BE2C (cell line): ENCODE measurements at regions not wholly inside any gene's neighbourhood (a gene's known extent, or its start where the extent isn't known, plus 50 kb on each side); places are given as distances from the start of the nearest gene placed in this dataset.

Experiments
- DNase-seq: peaks from one replicate; pipeline ENCODE4 v3.0.0-alpha.2; 2020
- H3K27me3 ChIP-seq: fragments of 250-450 bp; sonication (Bioruptor Pico); 2 replicates; pipeline ENCODE4 v1.5.1; 2020; ENCODE audit warnings: mild to moderate bottlenecking
- H3K36me3 ChIP-seq: fragments of 250-450 bp; sonication (Bioruptor Pico); 2 replicates; pipeline ENCODE4 v1.5.1; 2020; ENCODE audit warnings: mild to moderate bottlenecking
- H3K4me1 ChIP-seq: fragments of 250-450 bp; sonication (Bioruptor Pico); 2 replicates; pipeline ENCODE4 v1.5.1; 2020
- H3K4me3 ChIP-seq: 2 replicates; pipeline ENCODE4 v1.5.1; 2011; ENCODE audit warnings: low read depth, low read length
- H3K9me3 ChIP-seq: fragments of 250-450 bp; sonication (Bioruptor Pico); 2 replicates; pipeline ENCODE4 v1.5.1; 2020
- CTCF ChIP-seq: IDR thresholded peaks from 2 replicates; pipeline ENCODE4 v1.5.1; 2012; ENCODE audit warnings: mild to moderate bottlenecking, low read depth, low read length

DNA sequence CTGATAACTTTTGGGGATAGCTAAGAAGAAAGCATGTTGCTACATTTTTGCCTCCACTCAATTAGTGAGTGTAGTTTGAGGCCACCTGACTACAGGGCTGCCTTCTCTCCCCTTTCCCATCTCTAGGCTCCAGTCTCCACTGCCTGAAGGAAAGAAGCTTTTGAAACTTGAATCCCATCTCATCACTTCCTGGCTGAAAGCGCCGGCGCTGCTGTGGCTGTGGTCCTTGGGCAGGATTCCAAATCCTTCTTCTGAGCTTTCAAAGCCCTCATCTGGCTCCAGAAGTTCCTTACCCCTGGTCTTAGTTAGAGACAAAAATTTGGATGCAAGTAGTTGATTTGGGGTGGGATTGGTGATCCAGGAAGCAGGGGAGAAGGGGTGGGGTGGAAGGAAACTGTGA, 119.4 kb downstream of the FOXL1 start:
- no peak overlapping the region for H3K4me3 ChIP-seq
- H3K4me1 ChIP-seq = no peaks in the 10 kb centered on the region
- H3K27me3 ChIP-seq = 0 out of 2 replicates have a peak, but pooled peaks cover 4% of the 10 kb centered on the region
- TF ChIP-seq CTCF = no peak
- H3K9me3 ChIP-seq = no peaks in the 10 kb centered on the region
- no peak for DNase-seq
- H3K36me3 ChIP-seq = no peaks in the 10 kb centered on the region

GRCh38 chr16:86700046-86700945, 121.9 kb downstream of the FOXL1 start:
- Histone ChIP-seq H3K4me1 (no peaks in the 10 kb centered on the region), H3K36me3 (no peaks in the 10 kb centered on the region), H3K27me3 (no peaks in the 10 kb centered on the region), H3K4me3 (no peak overlapping the region), H3K9me3 (no peaks in the 10 kb centered on the region)
- no peak for TF ChIP-seq CTCF
- DNase-seq = no peak

DNA sequence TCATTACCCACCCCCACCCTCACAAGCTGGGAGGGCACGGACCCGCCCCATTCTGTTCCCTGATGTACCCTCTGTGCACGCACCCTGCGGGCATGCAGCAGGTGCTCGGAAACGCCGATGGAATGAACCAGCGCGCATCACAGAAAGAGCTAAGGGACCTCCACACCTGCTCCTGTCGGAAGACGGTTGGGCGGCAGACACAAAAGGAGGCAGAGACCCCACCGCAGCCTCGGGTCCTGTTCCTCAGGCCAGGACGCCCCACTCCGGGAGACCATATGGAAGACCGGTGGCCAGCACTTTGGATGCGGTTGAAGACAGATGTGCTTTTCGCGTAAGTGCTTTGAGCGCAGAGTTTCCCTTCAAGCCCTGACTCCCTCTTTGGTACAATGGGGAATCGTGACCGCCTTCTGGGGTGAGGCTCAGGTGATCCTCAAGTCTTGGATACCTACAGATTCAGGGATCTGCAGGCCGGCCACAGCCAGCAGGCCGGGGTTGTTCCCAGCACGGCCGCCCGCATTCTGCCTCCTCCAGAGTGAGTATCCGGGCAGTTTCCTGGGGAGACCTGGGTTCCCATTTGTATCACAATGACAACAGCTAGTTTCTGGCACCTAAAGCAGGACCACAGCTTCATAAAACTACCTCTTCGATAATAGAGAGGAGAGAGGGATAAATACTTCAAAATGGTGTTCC, 123.1 kb downstream of the FOXL1 start:
- no peaks in the 10 kb centered on the region for H3K27me3 ChIP-seq
- no peak overlapping the region for H3K4me3 ChIP-seq
- H3K4me1 ChIP-seq = no peaks in the 10 kb centered on the region
- no peak for TF ChIP-seq CTCF
- DNase-seq = no peak
- no peaks in the 10 kb centered on the region for H3K9me3 ChIP-seq
- H3K36me3 ChIP-seq = no peaks in the 10 kb centered on the region

DNA sequence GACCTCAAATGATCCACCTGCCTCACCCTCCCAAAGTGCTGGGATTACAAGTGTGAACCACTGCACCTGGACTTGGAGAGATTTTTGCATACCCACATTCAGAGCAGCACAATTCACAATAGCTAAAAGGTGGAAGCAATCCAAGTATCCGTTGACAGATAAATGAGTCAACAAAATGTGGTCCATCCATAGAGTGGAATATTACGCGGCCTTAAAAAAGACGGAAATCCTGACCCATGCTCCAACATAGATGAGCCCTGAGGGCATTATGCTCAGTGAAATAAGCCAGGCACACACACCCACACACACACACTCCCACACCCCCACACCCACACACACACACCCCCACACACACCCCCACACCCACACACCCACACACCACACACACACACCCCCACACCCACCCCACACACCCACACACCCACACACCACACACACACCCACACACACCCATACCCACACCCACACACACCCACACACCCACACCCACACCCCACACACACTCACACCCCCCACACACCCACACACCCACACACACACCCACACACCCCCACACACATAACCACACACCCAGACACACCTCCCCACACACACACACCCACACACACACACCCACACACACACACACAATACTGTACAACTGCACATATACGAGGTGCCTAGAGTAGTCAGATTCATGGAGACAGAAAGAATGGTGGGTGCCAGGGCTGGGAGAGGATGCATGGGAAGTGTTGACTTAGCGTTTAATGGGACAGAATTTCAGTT, 124.7 kb downstream of the FOXL1 start:
- H3K27me3 ChIP-seq = no peaks in the 10 kb centered on the region
- no peaks in the 10 kb centered on the region for H3K36me3 ChIP-seq
- no peaks in the 10 kb centered on the region for H3K9me3 ChIP-seq
- H3K4me3 ChIP-seq = no peak overlapping the region
- no peaks in the 10 kb centered on the region for H3K4me1 ChIP-seq
- DNase-seq = no peak
- TF ChIP-seq CTCF = no peak

DNA sequence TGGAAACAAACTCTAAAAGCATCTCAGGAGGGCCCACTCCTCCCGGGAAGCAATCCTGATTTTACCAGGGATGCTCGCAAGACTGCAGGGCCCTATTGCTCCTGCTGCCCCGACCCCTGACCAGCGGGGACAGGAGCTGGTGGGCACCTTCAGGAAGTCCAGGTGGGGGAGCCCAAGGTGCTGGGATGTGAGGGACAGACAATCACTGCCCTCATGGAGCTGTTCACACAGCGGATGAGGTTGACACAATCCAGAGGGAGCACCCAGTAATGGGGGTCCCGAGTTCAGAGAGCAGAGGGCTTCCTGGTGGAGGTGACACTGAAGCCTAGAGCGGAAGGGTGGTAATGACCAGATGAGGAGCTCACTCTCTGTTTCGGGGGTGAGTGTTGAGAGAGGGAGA, 126.2 kb downstream of the FOXL1 start:
- no peak for TF ChIP-seq CTCF
- H3K4me3 ChIP-seq = no peak overlapping the region
- no peak for DNase-seq

More for the DNA sequence above, 126.2 kb downstream of the FOXL1 start:
- H3K36me3 ChIP-seq = no peaks in the 10 kb centered on the region
- H3K4me1 ChIP-seq = no peaks in the 10 kb centered on the region
- no peaks in the 10 kb centered on the region for H3K9me3 ChIP-seq
- no peaks in the 10 kb centered on the region for H3K27me3 ChIP-seq
